ENCODE measurements at regions not wholly inside any gene's neighbourhood (a gene's known extent, or its start where the extent isn't known, plus 50 kb on each side); places are given as distances from the start of the nearest gene placed in this dataset.
A peak's percentile ranks its signal among the peaks of the same experiment; 100 is the strongest.

DNA sequence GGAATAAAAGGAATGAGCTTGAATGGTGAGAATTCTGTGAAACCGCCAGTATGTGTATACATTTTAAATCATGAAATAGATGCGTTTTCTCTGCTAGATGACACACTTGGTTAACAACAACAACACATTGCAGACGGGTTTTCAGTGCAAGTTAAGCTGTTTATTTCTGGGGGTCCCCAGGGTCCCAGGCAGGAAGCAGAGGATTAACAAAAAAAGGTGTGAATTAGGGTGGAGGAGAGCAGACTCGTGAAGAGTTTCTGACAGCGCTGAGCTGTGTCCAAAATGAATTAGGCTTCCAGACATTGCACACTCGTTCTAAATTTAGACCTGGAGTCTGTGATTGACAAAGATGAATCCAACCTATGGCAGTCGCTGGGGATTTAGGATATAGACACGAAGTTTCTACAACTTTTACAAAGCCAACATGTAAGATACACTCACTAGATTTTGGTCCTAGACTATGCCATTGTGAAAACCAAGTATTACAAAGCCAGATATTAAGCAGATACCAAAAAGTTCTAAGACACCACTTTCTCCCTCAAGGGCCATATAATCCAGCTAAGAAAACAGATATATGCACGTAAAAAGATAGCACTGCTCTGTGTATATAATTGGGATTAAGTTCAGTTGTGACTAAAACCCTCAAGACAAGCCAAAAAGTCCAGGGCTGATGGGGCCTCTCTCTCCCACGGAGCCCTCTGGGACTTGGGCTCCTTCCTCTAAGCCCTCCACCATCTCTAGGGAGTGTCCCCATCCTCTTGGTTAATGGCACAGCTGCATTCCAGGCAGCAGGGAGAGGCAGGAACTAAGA lies 120.2 kb downstream of the ACAA2 start:
- no TSS peak for BruUV-seq (replicated peaks)
- ATAC-seq = no peak
- WGBS (ENCODE audit: insufficient coverage, insufficient replicate concordance, low lambda C conversion rate, missing lambda C conversion rate) = 4% methylated on average over 10 of the region's 10 CpGs
- TF ChIP-seq SMC3 (IDR thresholded peaks at IDR 0.05; ENCODE audit: borderline replicate concordance, low read length) = no peak
- TF ChIP-seq NR2C2 (IDR thresholded peaks at IDR 0.05; ENCODE audit: borderline replicate concordance, control insufficient read depth, insufficient read length, low read depth) = no peak
- no peak for TF ChIP-seq HDAC6 (IDR thresholded peaks at IDR 0.05; ENCODE audit: unreplicated experiment)
- no peak for TF ChIP-seq EED (IDR thresholded peaks at IDR 0.05; ENCODE audit: low read depth)
- TF ChIP-seq NFIC (IDR thresholded peaks at IDR 0.05; ENCODE audit: low read depth, low read length) = no peak
- no peak overlapping the region for H3K27ac ChIP-seq (ENCODE audit: control insufficient read depth, insufficient read depth)
- H3K4me3 ChIP-seq = no peak overlapping the region
- SMC1A ChIA-PET (ENCODE audit: uncharacterized antibody, unreplicated experiment) = no interaction called here
- no peaks in the 10 kb centered on the region for H3K79me2 ChIP-seq (ENCODE audit: control insufficient read depth, insufficient read depth, low read length)
- no peak overlapping the region for H3K9ac ChIP-seq (ENCODE audit: control insufficient read depth, insufficient read depth, low read length)
- H3K9me3 ChIP-seq (replicated peaks; ENCODE audit: control insufficient read depth, insufficient read depth, low read length) = no peaks in the 10 kb centered on the region; the same call in 2 of the 3 replicates
- RAD21 ChIA-PET (ENCODE audit: unreplicated experiment) = no interaction called here
- in situ Hi-C loops (cut with MboI) (no loop called here), intact Hi-C loops (cut with micrococcal nuclease; ENCODE audit: unreplicated experiment) (loop anchor here (10.0 kb wide), 1 partner anchor 58 kb away; no protein-coding TSS in a partner anchor)
- H3K4me2 ChIP-seq (ENCODE audit: control insufficient read depth, insufficient read depth) = no peak overlapping the region
- H3K27me3 ChIP-seq (replicated peaks in 1 of 2; ENCODE audit: control insufficient read depth in 2 of 2, insufficient read depth in 2 of 2, low read length in 1 of 2) = peaks cover 1 to 4% of the 10 kb centered on the region in 2 experiments; a peak in 2 of 4 replicates
- POLR2A ChIA-PET = no interaction called here
- no peaks in the 10 kb centered on the region for H3K36me3 ChIP-seq (ENCODE audit: control insufficient read depth in 2 of 2, insufficient read depth in 2 of 2, low read length in 1 of 2)
- DNase-seq (ENCODE audit: low read depth, low spot score) = no peak
- H3K4me1 ChIP-seq (ENCODE audit: control insufficient read depth, insufficient read depth, low read length) = no peaks in the 10 kb centered on the region
- no peaks in the 10 kb centered on the region; the same call in 1 of the 2 replicates for H4K20me1 ChIP-seq (ENCODE audit: control insufficient read depth, insufficient read depth)
- H2AFZ ChIP-seq (ENCODE audit: control insufficient read depth, low read depth, low read length) = no peak overlapping the region
- no peak for FAIRE-seq
- CTCF ChIA-PET = no interaction called here

DNA sequence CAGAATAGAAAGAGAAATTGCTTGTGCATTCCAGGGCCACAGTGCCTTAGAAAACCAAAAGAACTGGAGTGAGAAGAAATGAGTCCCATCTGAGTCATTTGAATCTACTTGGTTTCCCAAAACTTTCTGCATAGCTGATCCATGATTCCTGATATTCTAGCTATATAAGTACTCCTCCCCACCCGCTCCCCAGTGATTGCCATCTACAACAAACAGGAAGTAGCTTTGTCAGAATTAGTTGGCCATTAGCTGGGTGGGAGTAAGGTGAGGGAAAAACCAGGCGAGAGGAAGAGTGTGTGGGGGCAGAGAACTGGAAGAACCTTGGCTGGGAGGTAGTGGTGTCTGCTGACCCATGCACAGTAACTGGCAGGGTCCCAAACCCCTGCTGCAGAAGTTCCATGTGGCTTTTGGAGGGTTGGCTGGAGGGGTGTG lies 122.1 kb downstream of the ACAA2 start:
- no peak overlapping the region; the same call in 1 of the 2 replicates for H2AFZ ChIP-seq (ENCODE audit: control insufficient read depth, low read depth, low read length)
- H3K9ac ChIP-seq (ENCODE audit: control insufficient read depth, insufficient read depth, low read length) = no peak overlapping the region
- FAIRE-seq (no peak), DNase-seq (ENCODE audit: low read depth, low spot score) (no peak), ATAC-seq (no peak)
- H3K79me2 ChIP-seq (ENCODE audit: control insufficient read depth, insufficient read depth, low read length) = no peaks in the 10 kb centered on the region
- H3K27me3 ChIP-seq (replicated peaks in 1 of 2; ENCODE audit: control insufficient read depth in 2 of 2, insufficient read depth in 2 of 2, low read length in 1 of 2) = no peaks in the 10 kb centered on the region; a peak in 2 of 4 replicates
- no peak overlapping the region for H3K4me3 ChIP-seq
- ChIA-PET RAD21 (ENCODE audit: unreplicated experiment) (no interaction called here), SMC1A (ENCODE audit: uncharacterized antibody, unreplicated experiment) (interaction anchor here (1.1 to 1.7 kb wide), 2 partner anchors 22 to 32 kb away, joined by 3 to 4 read pairs; no protein-coding TSS in a partner anchor), CTCF (interaction anchor here (0.9 kb wide), 1 partner anchor 16 kb away, joined by 4 read pairs; no protein-coding TSS in a partner anchor), POLR2A (no interaction called here)
- H3K9me3 ChIP-seq (replicated peaks; ENCODE audit: control insufficient read depth, insufficient read depth, low read length) = no peaks in the 10 kb centered on the region; the same call in 2 of the 3 replicates
- no peaks in the 10 kb centered on the region for H3K4me1 ChIP-seq (ENCODE audit: control insufficient read depth, insufficient read depth, low read length)
- intact Hi-C loops (cut with micrococcal nuclease; ENCODE audit: unreplicated experiment) = loop anchor here (10.0 kb wide), 1 partner anchor 56 kb away; no protein-coding TSS in a partner anchor
- no peaks in the 10 kb centered on the region for H4K20me1 ChIP-seq (ENCODE audit: control insufficient read depth, insufficient read depth)
- WGBS (ENCODE audit: insufficient coverage, insufficient replicate concordance, low lambda C conversion rate, missing lambda C conversion rate) = 19% methylated on average over 2 of the region's 2 CpGs
- no peak overlapping the region for H3K4me2 ChIP-seq (ENCODE audit: control insufficient read depth, insufficient read depth)
- TF ChIP-seq IKZF1 (conservative IDR thresholded peaks at IDR 0.05) = 0 out of 2 replicates have a peak, but pooled peaks have one; percentile 13
- TF ChIP-seq SIN3A (IDR thresholded peaks at IDR 0.05; ENCODE audit: low read depth, low read length) = no peak
- H3K36me3 ChIP-seq (ENCODE audit: control insufficient read depth in 2 of 2, insufficient read depth in 2 of 2, low read length in 1 of 2) = no peaks in the 10 kb centered on the region
- no TSS peak for BruUV-seq (replicated peaks)
- in situ Hi-C loops (cut with MboI) = no loop called here
- H3K27ac ChIP-seq (ENCODE audit: control insufficient read depth, insufficient read depth) = no peak overlapping the region

All from GM12878 (cell line).